Esophagus muscularis mucosa (tissue), 3 donors: ENCODE measurements at regions not wholly inside any gene's neighbourhood (a gene's known extent, or its start where the extent isn't known, plus 50 kb on each side); places are given as distances from the start of the nearest gene placed in this dataset.

Experiments used
- POLR2AphosphoS5 ChIP-seq, 2 donors: sonication (generic); formaldehyde crosslinking; IDR thresholded peaks; one replicate each; pipeline ENCODE4 v1.6.1; 2017; ENCODE audit warnings: antibody characterized with exemption in 2 of 2
- TF ChIP-seq, protein P1 (sequence below), 3 experiments: fragments of 200-600 bp in 2 of 3; fragments of 450-650 bp in 1 of 3; sonication (generic) in 2 of 3; IDR thresholded peaks; one replicate each; pipeline ENCODE4 v1.5.1; 2017 to 2019; ENCODE audit warnings: antibody characterized with exemption in 3 of 3, mild to moderate bottlenecking in 2 of 3, moderate library complexity in 1 of 3

GRCh38 chr12:98154850-98155249 is 360.5 kb upstream of the TMPO start:
- no peak for TF ChIP-seq POLR2AphosphoS5 (IDR thresholded peaks at IDR 0.05)
- TF ChIP-seq, protein P1, sequence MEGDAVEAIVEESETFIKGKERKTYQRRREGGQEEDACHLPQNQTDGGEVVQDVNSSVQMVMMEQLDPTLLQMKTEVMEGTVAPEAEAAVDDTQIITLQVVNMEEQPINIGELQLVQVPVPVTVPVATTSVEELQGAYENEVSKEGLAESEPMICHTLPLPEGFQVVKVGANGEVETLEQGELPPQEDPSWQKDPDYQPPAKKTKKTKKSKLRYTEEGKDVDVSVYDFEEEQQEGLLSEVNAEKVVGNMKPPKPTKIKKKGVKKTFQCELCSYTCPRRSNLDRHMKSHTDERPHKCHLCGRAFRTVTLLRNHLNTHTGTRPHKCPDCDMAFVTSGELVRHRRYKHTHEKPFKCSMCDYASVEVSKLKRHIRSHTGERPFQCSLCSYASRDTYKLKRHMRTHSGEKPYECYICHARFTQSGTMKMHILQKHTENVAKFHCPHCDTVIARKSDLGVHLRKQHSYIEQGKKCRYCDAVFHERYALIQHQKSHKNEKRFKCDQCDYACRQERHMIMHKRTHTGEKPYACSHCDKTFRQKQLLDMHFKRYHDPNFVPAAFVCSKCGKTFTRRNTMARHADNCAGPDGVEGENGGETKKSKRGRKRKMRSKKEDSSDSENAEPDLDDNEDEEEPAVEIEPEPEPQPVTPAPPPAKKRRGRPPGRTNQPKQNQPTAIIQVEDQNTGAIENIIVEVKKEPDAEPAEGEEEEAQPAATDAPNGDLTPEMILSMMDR (IDR thresholded peaks at IDR 0.05): peak; percentile 53 to 65 (median 58)
